GM19240 (cell line): ENCODE measurements at regions not wholly inside any gene's neighbourhood (a gene's known extent, or its start where the extent isn't known, plus 50 kb on each side); places are given as distances from the start of the nearest gene placed in this dataset.

Experiments used
- DNase-seq: peaks from one replicate; pipeline ENCODE4 v3.0.0; 2011; ENCODE audit warnings: low spot score; ENCODE audit not compliant: insufficient read length

DNA sequence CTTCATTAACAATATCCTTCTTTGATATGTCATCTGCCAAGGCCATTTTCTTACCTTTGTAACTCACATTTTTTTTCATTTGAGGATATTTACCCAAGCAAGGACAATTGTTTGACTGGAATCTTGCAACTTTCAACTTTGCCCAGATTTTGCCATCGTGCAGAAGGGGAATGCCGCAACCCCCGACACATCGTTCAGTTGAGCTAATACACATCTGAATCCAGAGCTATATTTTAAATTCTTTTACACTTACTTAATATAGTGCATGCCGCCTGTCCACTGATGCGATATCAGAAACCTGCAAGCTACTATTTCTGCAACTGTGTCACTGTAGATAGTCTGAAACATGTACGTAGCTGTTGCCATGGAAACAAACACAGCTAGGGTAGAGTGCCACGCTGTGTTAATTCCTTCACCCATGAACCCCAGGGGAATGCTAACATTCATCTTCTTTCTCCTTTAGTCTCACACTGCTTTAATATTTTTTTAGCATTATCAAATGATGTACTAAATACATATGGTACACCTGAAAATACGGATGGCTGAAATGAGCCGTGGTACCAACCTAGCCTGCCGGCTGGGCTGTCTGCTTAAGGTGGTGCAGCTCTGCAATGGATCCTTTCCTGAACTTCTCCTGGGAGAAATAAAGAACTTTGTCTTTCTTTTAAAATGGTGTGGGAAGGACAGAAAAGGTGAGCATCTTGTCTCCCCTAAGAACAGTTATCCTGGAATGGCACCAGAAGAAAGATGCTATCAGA lies 77.0 kb upstream of the FOXN3 start:
- peak; percentile 46 for DNase-seq

DNA sequence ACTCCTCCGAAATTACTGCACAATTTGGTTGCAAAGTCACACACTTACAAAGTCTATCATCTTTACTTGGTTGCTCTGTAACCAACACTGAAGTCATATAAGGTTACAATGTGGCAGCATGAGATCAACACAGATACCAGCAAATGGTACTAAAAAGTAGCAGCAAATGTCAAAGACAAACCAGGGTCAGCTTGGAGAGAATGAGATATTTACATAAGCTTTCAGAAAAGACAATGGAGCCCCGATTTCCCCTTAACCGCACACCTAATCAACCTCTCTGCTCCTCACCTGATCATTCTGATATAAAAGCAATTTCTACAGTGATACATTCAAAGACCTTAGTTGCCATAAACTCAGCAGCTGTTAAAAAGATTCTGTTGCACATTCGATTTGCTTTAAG lies 76.4 kb upstream of the FOXN3 start:
- no peak for DNase-seq

DNA sequence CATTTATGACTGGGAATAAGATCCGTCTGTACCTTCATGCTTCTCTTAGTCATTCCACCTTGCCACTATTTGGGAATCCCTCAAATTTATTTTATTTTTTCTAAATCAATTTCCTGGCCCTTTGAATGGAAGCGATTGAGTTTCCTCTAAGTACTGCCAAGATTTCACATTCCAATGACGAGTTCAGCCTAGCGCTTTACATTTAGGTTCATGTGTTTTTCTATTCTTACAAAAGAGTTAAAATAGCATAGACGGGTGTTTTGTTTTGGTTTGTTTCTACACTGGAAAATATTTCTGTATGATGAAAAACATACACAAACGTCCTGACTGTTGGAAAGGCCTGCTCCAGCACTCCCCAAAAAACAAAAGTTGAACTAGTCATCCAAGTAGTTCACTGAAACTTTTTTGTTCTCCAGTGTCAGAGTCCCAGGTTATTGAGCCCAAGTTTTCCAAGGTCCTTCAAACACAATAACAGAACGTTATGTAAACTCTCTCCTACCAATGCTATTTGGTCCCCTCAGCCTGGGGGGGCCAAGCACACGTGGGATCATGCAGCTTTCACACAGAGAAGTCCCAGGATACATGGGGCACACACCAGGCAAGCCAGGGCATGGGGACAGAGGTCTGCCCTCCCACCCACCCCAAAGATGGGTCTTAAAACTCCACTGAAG lies 74.8 kb upstream of the FOXN3 start:
- no peak for DNase-seq

- no peak for DNase-seq
Observed at GRCh38 chr14:89490466-89490865, 73.4 kb upstream of the FOXN3 start.

GRCh38 chr14:89489761-89490437 lies 72.9 kb upstream of the FOXN3 start:
- no peak for DNase-seq

DNA sequence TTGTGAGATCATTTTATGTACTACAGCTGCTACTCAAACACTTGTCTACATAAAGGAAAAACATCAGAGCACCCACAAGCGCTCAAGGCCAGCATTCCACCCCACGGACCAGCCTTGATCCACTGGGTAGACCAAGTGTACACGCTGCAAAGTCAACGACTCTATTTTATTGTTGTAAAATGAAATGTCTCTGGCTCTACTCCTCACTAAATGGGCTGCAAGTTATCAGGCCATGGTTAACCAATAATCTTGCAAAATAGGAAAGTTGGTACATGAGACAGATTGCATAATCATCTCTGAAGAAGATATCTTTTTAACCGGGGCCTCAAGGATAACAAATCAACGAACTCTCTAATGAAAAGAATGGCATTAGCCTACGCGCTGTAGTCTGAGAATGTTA lies 69.9 kb upstream of the FOXN3 start:
- no peak for DNase-seq

- DNase-seq = no peak
Observed at GRCh38 chr14:89486505-89486904, 69.5 kb upstream of the FOXN3 start.

- DNase-seq = no peak
Observed at GRCh38 chr14:89485264-89485663, 68.2 kb upstream of the FOXN3 start.

GRCh38 chr14:89484051-89484844 lies 67.2 kb upstream of the FOXN3 start:
- no peak for DNase-seq

GRCh38 chr14:89481196-89481595 lies 64.2 kb upstream of the FOXN3 start:
- DNase-seq = no peak

- DNase-seq = no peak
Observed at GRCh38 chr14:89480278-89480677, 63.2 kb upstream of the FOXN3 start.

- no peak for DNase-seq
Observed at GRCh38 chr14:89479802-89480201, 62.8 kb upstream of the FOXN3 start.

GRCh38 chr14:89477391-89477790 lies 60.4 kb upstream of the FOXN3 start:
- DNase-seq = no peak

- no peak for DNase-seq
Observed at GRCh38 chr14:89476354-89476896, 59.4 kb upstream of the FOXN3 start.

GRCh38 chr14:89474464-89474863 lies 57.4 kb upstream of the FOXN3 start:
- no peak for DNase-seq

GRCh38 chr14:89473989-89474388 lies 57.0 kb upstream of the FOXN3 start:
- no peak for DNase-seq

- DNase-seq = no peak
Observed at GRCh38 chr14:89473569-89473968, 56.5 kb upstream of the FOXN3 start.

DNA sequence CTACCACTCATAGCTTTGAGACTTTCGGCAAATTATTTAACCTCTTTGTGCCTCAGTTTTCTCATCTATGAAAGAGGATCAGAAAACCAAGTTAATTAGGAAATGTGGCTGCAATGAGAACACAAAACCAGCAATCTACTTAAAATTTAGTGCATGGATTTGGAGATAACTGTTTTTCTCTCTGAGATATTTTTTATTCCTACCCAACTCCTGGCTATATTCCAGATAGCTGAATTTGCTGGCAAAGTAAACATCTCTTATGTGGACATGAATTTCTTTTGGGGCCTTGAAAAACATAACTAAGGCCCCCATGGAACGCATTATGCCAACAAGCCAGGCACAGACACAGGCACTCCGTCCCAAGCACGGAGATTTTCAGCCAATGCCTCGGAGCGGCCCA lies 53.4 kb upstream of the FOXN3 start:
- no peak for DNase-seq

- no peak for DNase-seq
Observed at GRCh38 chr14:89469210-89470198, 52.5 kb upstream of the FOXN3 start.

GRCh38 chr14:89468566-89468965 lies 51.5 kb upstream of the FOXN3 start:
- no peak for DNase-seq
